Caco-2 (cell line): ENCODE measurements at regions not wholly inside any gene's neighbourhood (a gene's known extent, or its start where the extent isn't known, plus 50 kb on each side); places are given as distances from the start of the nearest gene placed in this dataset.

Experiments used
- BruUV-seq: library from RNA; stranded (reverse); fragments of 400-500 nt; replicated peaks from 2 replicates; lab custom pipeline; 2021; lab: Mats Ljungman, UMichigan
- CTCF ChIA-PET: fragments of 300-600 bp; sonication (Branson Sonifier 250); formaldehyde crosslinking; loops from one replicate; lab custom pipeline; 2022; ENCODE audit warnings: antibody characterized with exemption; lab: Charles Lee
- POLR2A ChIA-PET: fragments of 300-600 bp; sonication (Branson Sonifier 250); formaldehyde crosslinking; loops from one replicate; lab custom pipeline; 2022; ENCODE audit warnings: antibody characterized with exemption; lab: Charles Lee
- DNase-seq, 2 experiments: peaks; one replicate each; pipeline versions ENCODE4 v3.0.0 to v3.0.0-alpha.2; 2020 to 2022
- H3K27me3 ChIP-seq: replicated peaks from 2 replicates; pipeline ENCODE4 v1.6.0; 2011; ENCODE audit warnings: low read length; ENCODE audit not compliant: control insufficient read depth, insufficient read depth
- H3K36me3 ChIP-seq: 2 replicates; pipeline ENCODE4 v1.5.1; 2011; ENCODE audit warnings: low read length; ENCODE audit not compliant: control insufficient read depth, insufficient read depth
- H3K4me1 ChIP-seq: fragments of 250-450 bp; sonication (Bioruptor Pico); 2 replicates; pipeline ENCODE4 v1.5.1; 2020; ENCODE audit warnings: mild to moderate bottlenecking
- H3K4me3 ChIP-seq: 2 replicates; pipeline ENCODE4 v1.5.1; 2011; ENCODE audit warnings: low read depth, mild to moderate bottlenecking, control low read depth, low read length
- H3K9me3 ChIP-seq: fragments of 250-450 bp; sonication (Bioruptor Pico); 2 replicates; pipeline ENCODE4 v1.5.1; 2020; ENCODE audit warnings: mild to moderate bottlenecking, moderate library complexity
- H3K27ac Mint-ChIP-seq: one replicate; pipeline ENCODE4 v1.8.0; 2022; ENCODE audit warnings: mixed read lengths; ENCODE audit not compliant: unreplicated experiment
- H3K27me3 Mint-ChIP-seq: one replicate; pipeline ENCODE4 v1.8.0; 2022; ENCODE audit warnings: mixed read lengths; ENCODE audit not compliant: insufficient read depth, unreplicated experiment
- H3K36me3 Mint-ChIP-seq: one replicate; pipeline ENCODE4 v1.8.0; 2022; ENCODE audit warnings: mild to moderate bottlenecking, mixed read lengths; ENCODE audit not compliant: insufficient read depth, unreplicated experiment
- H3K4me1 Mint-ChIP-seq: one replicate; pipeline ENCODE4 v1.8.0; 2022; ENCODE audit warnings: low read depth, mixed read lengths; ENCODE audit not compliant: unreplicated experiment
- H3K4me3 Mint-ChIP-seq: one replicate; pipeline ENCODE4 v1.8.0; 2022; ENCODE audit warnings: mild to moderate bottlenecking, moderate library complexity, mixed read lengths; ENCODE audit not compliant: unreplicated experiment
- H3K9me3 Mint-ChIP-seq: one replicate; pipeline ENCODE4 v1.8.0; 2022; ENCODE audit warnings: mixed read lengths; ENCODE audit not compliant: unreplicated experiment
- CTCF ChIP-seq, 2 experiments: fragments of 200-600 bp in 1 of 2; IDR thresholded peaks; 1 replicate in 1 of 2; 2 replicates in 1 of 2; pipeline versions ENCODE4 v1.5.1 to v1.8.0; 2011 to 2022; ENCODE audit warnings: antibody characterized with exemption in 1 of 2, control low read depth in 1 of 2, inconsistent platforms in 1 of 2, low read depth in 1 of 2, low read length in 1 of 2, mild to moderate bottlenecking in 1 of 2, moderate library complexity in 1 of 2; ENCODE audit not compliant: insufficient read depth in 1 of 2, severe bottlenecking in 1 of 2, unreplicated experiment in 1 of 2
- intact Hi-C: fragments of 100-400 bp; cut with micrococcal nuclease; formaldehyde crosslinking; loops from one replicate; pipeline ENCODE4 v1.10.0; 2022; ENCODE audit not compliant: unreplicated experiment

GRCh38 chr7:20510573-20510900 is 104.9 kb upstream of the ABCB5 start:
- POLR2A ChIA-PET: no interaction called here
- DNase-seq: no peak
- Mint-ChIP-seq H3K36me3 (no peaks in the 10 kb centered on the region), H3K4me1 (peaks cover 6% of the 10 kb centered on the region), H3K27ac (no peak overlapping the region), H3K4me3 (no peak overlapping the region), H3K9me3 (no peaks in the 10 kb centered on the region), H3K27me3 (peaks cover 2% of the 10 kb centered on the region)
- CTCF ChIA-PET: no interaction called here
- no peaks in the 10 kb centered on the region for H3K4me1 ChIP-seq
- no peak for TF ChIP-seq CTCF (IDR thresholded peaks at IDR 0.05; ENCODE audit: insufficient read depth in 1 of 2, low read depth in 1 of 2, low read length in 1 of 2, severe bottlenecking in 1 of 2, unreplicated experiment in 1 of 2)
- no peak overlapping the region for H3K4me3 ChIP-seq
- no peaks in the 10 kb centered on the region for H3K9me3 ChIP-seq
- no peaks in the 10 kb centered on the region for H3K27me3 ChIP-seq
- no TSS peak for BruUV-seq
- no peaks in the 10 kb centered on the region for H3K36me3 ChIP-seq
- intact Hi-C loops: no loop called here

GRCh38 chr7:20513341-20513740 is 102.1 kb upstream of the ABCB5 start:
- no peak overlapping the region for H3K4me3 ChIP-seq
- ChIA-PET POLR2A (no interaction called here), CTCF (no interaction called here)
- no TSS peak for BruUV-seq
- H3K4me1 ChIP-seq: no peaks in the 10 kb centered on the region
- no peaks in the 10 kb centered on the region for H3K27me3 ChIP-seq
- no peaks in the 10 kb centered on the region for H3K4me1 Mint-ChIP-seq
- DNase-seq: no peak
- H3K36me3 Mint-ChIP-seq: no peaks in the 10 kb centered on the region
- no peak overlapping the region for H3K27ac Mint-ChIP-seq
- no peaks in the 10 kb centered on the region for H3K9me3 ChIP-seq
- peaks cover 2% of the 10 kb centered on the region for H3K27me3 Mint-ChIP-seq
- intact Hi-C loops: no loop called here
- H3K4me3 Mint-ChIP-seq: no peak overlapping the region
- H3K9me3 Mint-ChIP-seq: no peaks in the 10 kb centered on the region
- no peak for TF ChIP-seq CTCF (IDR thresholded peaks at IDR 0.05; ENCODE audit: insufficient read depth in 1 of 2, low read depth in 1 of 2, low read length in 1 of 2, severe bottlenecking in 1 of 2, unreplicated experiment in 1 of 2)
- H3K36me3 ChIP-seq: no peaks in the 10 kb centered on the region

- H3K9me3 Mint-ChIP-seq: no peaks in the 10 kb centered on the region
- no peaks in the 10 kb centered on the region for H3K36me3 ChIP-seq
- intact Hi-C loops: no loop called here
- H3K4me1 Mint-ChIP-seq: no peaks in the 10 kb centered on the region
- H3K4me3 ChIP-seq: no peak overlapping the region
- no peak overlapping the region for H3K27ac Mint-ChIP-seq
- no TSS peak for BruUV-seq
- H3K4me3 Mint-ChIP-seq: no peak overlapping the region
- H3K36me3 Mint-ChIP-seq: no peaks in the 10 kb centered on the region
- TF ChIP-seq CTCF (IDR thresholded peaks at IDR 0.05; ENCODE audit: insufficient read depth in 1 of 2, low read depth in 1 of 2, low read length in 1 of 2, severe bottlenecking in 1 of 2, unreplicated experiment in 1 of 2): no peak
- H3K4me1 ChIP-seq: no peaks in the 10 kb centered on the region
- DNase-seq: no peak
- ChIA-PET POLR2A (no interaction called here), CTCF (no interaction called here)
- no peaks in the 10 kb centered on the region for H3K9me3 ChIP-seq
- H3K27me3 ChIP-seq: no peaks in the 10 kb centered on the region
- H3K27me3 Mint-ChIP-seq: peaks cover 2% of the 10 kb centered on the region
Measured at GRCh38 chr7:20513897-20514296, 101.6 kb upstream of the ABCB5 start.
